Ovary (tissue), 7 donors: ENCODE measurements at regions not wholly inside any gene's neighbourhood (a gene's known extent, or its start where the extent isn't known, plus 50 kb on each side); places are given as distances from the start of the nearest gene placed in this dataset.

ENCODE experiments used
- DNase-seq, 5 donors: peaks; one replicate each; pipeline ENCODE4 v3.0.0-alpha.2; 2019 to 2020
- H3K27ac ChIP-seq, 2 donors: fragments of 200-600 bp; one replicate each; pipeline versions ENCODE4 v1.5.1 to v1.8.0; 2019 to 2022
- H3K27me3 ChIP-seq: fragments of 200-600 bp; one replicate; pipeline ENCODE4 v1.8.0; 2022
- H3K36me3 ChIP-seq: fragments of 200-600 bp; sonication (generic); one replicate; pipeline ENCODE4 v1.5.1; 2019
- H3K4me1 ChIP-seq: one replicate; pipeline ENCODE4 v1.8.1; 2013; ENCODE audit warnings: mild to moderate bottlenecking, moderate library complexity; ENCODE audit not compliant: insufficient read depth
- H3K4me3 ChIP-seq: fragments of 200-600 bp; sonication (generic); one replicate; pipeline ENCODE4 v1.5.1; 2017
- H3K9me3 ChIP-seq, 2 donors: fragments of 200-600 bp in 1 of 2; sonication (generic) in 1 of 2; one replicate each; pipeline versions ENCODE4 v1.5.1 to v1.8.1; 2013 to 2019; ENCODE audit warnings: mild to moderate bottlenecking in 1 of 2, moderate library complexity in 1 of 2
- CTCF ChIP-seq, 3 donors: fragments of 450-650 bp in 2 of 3; fragments of 200-600 bp in 1 of 3; IDR thresholded peaks; one replicate each; pipeline versions ENCODE4 v1.5.1 to v1.8.0; 2016 to 2022; ENCODE audit warnings: antibody characterized with exemption in 3 of 3, mild to moderate bottlenecking in 1 of 3
- EP300 ChIP-seq: sonication (generic); formaldehyde crosslinking; IDR thresholded peaks from one replicate; pipeline ENCODE4 v1.6.1; 2017; ENCODE audit warnings: antibody characterized with exemption
- POLR2A ChIP-seq: fragments of 450-650 bp; IDR thresholded peaks from one replicate; pipeline ENCODE4 v1.6.1; 2017; ENCODE audit warnings: antibody characterized with exemption, mild to moderate bottlenecking, moderate library complexity
- WGBS, 3 donors: extraction: QIAGEN DNeasy Blood & Tissue Kit in 1 of 3; methylation state at CpG; one replicate each; pipeline versions ENCODE4 v1.1.5 to v1.1.7; 2013 to 2017; 5-methylcytosine and 5-hydroxymethylcytosine counted together
- intact Hi-C, 4 donors: fragments of 100-400 bp; cut with DNase I; formaldehyde crosslinking; loops; one replicate each; pipeline versions ENCODE4 v1.11.0 to v1.15.1; 2022 to 2023
- donor health status: DM: no; HTN: no; CAD: no; lungs with moderate emphysema.
- donor health status: DM: no; HTN: no; CAD: no.
- donor health status: Bipolar disorder and iron deficiency.
- donor health status: DM: no; HTN: no; CAD: no.
- donor health status: DM: yes; HTN: yes; CAD: no.

GRCh38 chr9:18357321-18357720 is 116.6 kb upstream of the ADAMTSL1 start:
- H3K4me1 ChIP-seq = no peaks in the 10 kb centered on the region
- no peak for TF ChIP-seq EP300
- no peak for TF ChIP-seq POLR2A
- no peak for TF ChIP-seq CTCF (IDR thresholded peaks at IDR 0.05)
- no peaks in the 10 kb centered on the region for H3K27me3 ChIP-seq
- DNase-seq = no peak
- no peaks in the 10 kb centered on the region for H3K36me3 ChIP-seq
- intact Hi-C loops = no loop called here
- no peaks in the 10 kb centered on the region for H3K9me3 ChIP-seq
- 92 to 98% (median 95%) methylated on average over 1 of the region's 1 CpG for WGBS, 3 donors
- H3K27ac ChIP-seq = no peak overlapping the region
- H3K4me3 ChIP-seq = no peak overlapping the region

GRCh38 chr9:18358325-18358724 is 115.6 kb upstream of the ADAMTSL1 start:
- DNase-seq = no peak
- no peaks in the 10 kb centered on the region for H3K9me3 ChIP-seq
- WGBS, 3 donors = 93 to 97% (median 96%) methylated on average over 2 of the region's 2 CpGs
- intact Hi-C loops = no loop called here
- H3K36me3 ChIP-seq = no peaks in the 10 kb centered on the region
- no peaks in the 10 kb centered on the region for H3K4me1 ChIP-seq
- TF ChIP-seq EP300 (no peak), POLR2A (no peak), CTCF (IDR thresholded peaks at IDR 0.05) (no peak)
- H3K4me3 ChIP-seq = no peak overlapping the region
- H3K27me3 ChIP-seq = no peaks in the 10 kb centered on the region
- H3K27ac ChIP-seq = no peak overlapping the region

GRCh38 chr9:18359335-18359734 is 114.6 kb upstream of the ADAMTSL1 start:
- DNase-seq = no peak
- WGBS, 3 donors = 55 to 72% (median 67%) methylated on average over 1 of the region's 1 CpG
- Histone ChIP-seq H3K4me3 (no peak overlapping the region), H3K27me3 (no peaks in the 10 kb centered on the region), H3K27ac (no peak overlapping the region), H3K36me3 (no peaks in the 10 kb centered on the region), H3K4me1 (no peaks in the 10 kb centered on the region), H3K9me3 (no peaks in the 10 kb centered on the region)
- intact Hi-C loops = no loop called here
- TF ChIP-seq CTCF (IDR thresholded peaks at IDR 0.05) (no peak), POLR2A (no peak), EP300 (no peak)

- WGBS, 3 donors = 77 to 91% (median 84%) methylated on average over 1 of the region's 1 CpG
- Histone ChIP-seq H3K27me3 (no peaks in the 10 kb centered on the region), H3K4me3 (no peak overlapping the region), H3K9me3 (no peaks in the 10 kb centered on the region), H3K27ac (no peak overlapping the region), H3K36me3 (no peaks in the 10 kb centered on the region), H3K4me1 (no peaks in the 10 kb centered on the region)
- no peak for DNase-seq
- intact Hi-C loops = no loop called here
- TF ChIP-seq POLR2A (no peak), CTCF (IDR thresholded peaks at IDR 0.05) (no peak), EP300 (no peak)
Observed at GRCh38 chr9:18360005-18360404, 113.9 kb upstream of the ADAMTSL1 start.

GRCh38 chr9:18361646-18362045 is 112.3 kb upstream of the ADAMTSL1 start:
- Histone ChIP-seq H3K4me1 (no peaks in the 10 kb centered on the region), H3K36me3 (no peaks in the 10 kb centered on the region), H3K4me3 (no peak overlapping the region), H3K27ac (no peak overlapping the region), H3K9me3 (no peaks in the 10 kb centered on the region), H3K27me3 (no peaks in the 10 kb centered on the region)
- intact Hi-C loops = no loop called here
- WGBS, 3 donors = 85 to 93% (median 88%) methylated on average over 2 of the region's 2 CpGs
- DNase-seq = no peak
- TF ChIP-seq CTCF (IDR thresholded peaks at IDR 0.05) (no peak), EP300 (no peak), POLR2A (no peak)
